NT2/D1 (cell line): ENCODE measurements at regions not wholly inside any gene's neighbourhood (a gene's known extent, or its start where the extent isn't known, plus 50 kb on each side); places are given as distances from the start of the nearest gene placed in this dataset.

Experiments
- SUZ12 ChIP-seq: IDR thresholded peaks from 2 replicates; pipeline ENCODE4 v1.6.1; 2011; ENCODE audit not compliant: insufficient read length, insufficient read depth; ENCODE audit errors: extremely low read depth
- YY1 ChIP-seq: IDR thresholded peaks from 2 replicates; pipeline ENCODE4 v1.6.1; 2011; ENCODE audit not compliant: insufficient read length, insufficient read depth
- ZNF274 ChIP-seq: IDR thresholded peaks from 2 replicates; pipeline ENCODE4 v1.6.1; 2011; ENCODE audit warnings: mild to moderate bottlenecking, low read depth, low read length

GRCh38 chr7:10343108-10343507 lies 630.6 kb upstream of the PHF14 start:
- no peak for TF ChIP-seq YY1
- no peak for TF ChIP-seq SUZ12
- TF ChIP-seq ZNF274 = no peak
